ENCODE measurements at regions not wholly inside any gene's neighbourhood (a gene's known extent, or its start where the extent isn't known, plus 50 kb on each side); places are given as distances from the start of the nearest gene placed in this dataset.

DNA sequence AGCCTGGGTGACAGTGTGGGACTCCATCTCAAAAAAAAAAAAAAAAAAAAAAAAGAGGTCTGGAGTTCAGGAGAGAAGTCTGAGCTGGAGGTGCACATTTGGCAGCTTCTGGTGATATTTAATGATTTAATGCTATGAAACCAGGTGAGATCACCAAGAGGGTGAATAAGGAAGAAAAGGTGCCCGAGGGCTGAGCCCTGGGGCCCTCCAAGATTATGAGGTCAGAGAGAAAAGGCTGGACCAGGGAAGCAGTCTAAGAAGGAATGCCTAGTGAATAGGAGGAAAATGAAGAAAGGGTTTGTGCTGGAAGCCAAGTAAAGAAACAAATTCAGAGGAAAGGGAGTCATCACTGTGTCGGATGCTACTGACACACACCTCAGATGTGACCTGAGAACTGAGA is 88.0 kb upstream of the PELI1 start:
- TF ChIP-seq, protein P1, sequence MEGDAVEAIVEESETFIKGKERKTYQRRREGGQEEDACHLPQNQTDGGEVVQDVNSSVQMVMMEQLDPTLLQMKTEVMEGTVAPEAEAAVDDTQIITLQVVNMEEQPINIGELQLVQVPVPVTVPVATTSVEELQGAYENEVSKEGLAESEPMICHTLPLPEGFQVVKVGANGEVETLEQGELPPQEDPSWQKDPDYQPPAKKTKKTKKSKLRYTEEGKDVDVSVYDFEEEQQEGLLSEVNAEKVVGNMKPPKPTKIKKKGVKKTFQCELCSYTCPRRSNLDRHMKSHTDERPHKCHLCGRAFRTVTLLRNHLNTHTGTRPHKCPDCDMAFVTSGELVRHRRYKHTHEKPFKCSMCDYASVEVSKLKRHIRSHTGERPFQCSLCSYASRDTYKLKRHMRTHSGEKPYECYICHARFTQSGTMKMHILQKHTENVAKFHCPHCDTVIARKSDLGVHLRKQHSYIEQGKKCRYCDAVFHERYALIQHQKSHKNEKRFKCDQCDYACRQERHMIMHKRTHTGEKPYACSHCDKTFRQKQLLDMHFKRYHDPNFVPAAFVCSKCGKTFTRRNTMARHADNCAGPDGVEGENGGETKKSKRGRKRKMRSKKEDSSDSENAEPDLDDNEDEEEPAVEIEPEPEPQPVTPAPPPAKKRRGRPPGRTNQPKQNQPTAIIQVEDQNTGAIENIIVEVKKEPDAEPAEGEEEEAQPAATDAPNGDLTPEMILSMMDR (IDR thresholded peaks at IDR 0.05), result no peak
- no peak for TF ChIP-seq EP300 (IDR thresholded peaks at IDR 0.05; ENCODE audit: low read depth)
